ENCODE measurements at regions not wholly inside any gene's neighbourhood (a gene's known extent, or its start where the extent isn't known, plus 50 kb on each side); places are given as distances from the start of the nearest gene placed in this dataset.

DNA sequence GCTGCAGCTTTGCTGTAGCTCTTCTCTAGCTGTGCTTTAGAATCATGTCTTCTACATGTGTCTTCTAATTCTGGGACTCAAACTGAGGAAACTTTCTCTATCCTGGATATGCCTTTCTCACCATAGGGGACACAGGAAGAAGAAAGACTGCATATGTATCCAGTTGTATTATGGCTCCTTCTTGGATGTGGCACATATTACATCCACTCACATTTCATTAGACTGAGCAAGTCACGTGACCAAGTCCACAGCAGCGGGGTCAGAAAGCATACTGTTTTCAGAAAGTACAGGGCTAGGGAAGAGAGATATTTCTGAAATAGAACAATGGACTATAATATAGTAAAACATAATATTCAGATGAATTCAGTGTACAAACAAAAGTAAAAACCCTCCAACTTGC is 187.6 kb upstream of the RIMS1 start:
- no TSS peak for BruUV-seq (replicated peaks)
- no peaks in the 10 kb centered on the region for H3K9me3 ChIP-seq (ENCODE audit: low read length)

GRCh38 chr6:71706523-71706922 is 179.8 kb upstream of the RIMS1 start:
- no peaks in the 10 kb centered on the region for H3K4me1 ChIP-seq (ENCODE audit: insufficient read depth, low read length, poor library complexity, severe bottlenecking)
- H3K79me2 ChIP-seq (ENCODE audit: insufficient read depth, low read depth, low read length), result no peaks in the 10 kb centered on the region
- BruUV-seq (replicated peaks), result no TSS peak
- no peaks in the 10 kb centered on the region for H4K20me1 ChIP-seq (ENCODE audit: insufficient read depth, low read length)
- no peaks in the 10 kb centered on the region for H3K36me3 ChIP-seq (ENCODE audit: insufficient read depth, low read length)
- H3K9me2 ChIP-seq (ENCODE audit: insufficient read depth, low read length), result no peaks in the 10 kb centered on the region
- H3K27ac ChIP-seq (ENCODE audit: low read depth, low read length, poor library complexity, severe bottlenecking), result no peak overlapping the region
- TF ChIP-seq, protein P1, sequence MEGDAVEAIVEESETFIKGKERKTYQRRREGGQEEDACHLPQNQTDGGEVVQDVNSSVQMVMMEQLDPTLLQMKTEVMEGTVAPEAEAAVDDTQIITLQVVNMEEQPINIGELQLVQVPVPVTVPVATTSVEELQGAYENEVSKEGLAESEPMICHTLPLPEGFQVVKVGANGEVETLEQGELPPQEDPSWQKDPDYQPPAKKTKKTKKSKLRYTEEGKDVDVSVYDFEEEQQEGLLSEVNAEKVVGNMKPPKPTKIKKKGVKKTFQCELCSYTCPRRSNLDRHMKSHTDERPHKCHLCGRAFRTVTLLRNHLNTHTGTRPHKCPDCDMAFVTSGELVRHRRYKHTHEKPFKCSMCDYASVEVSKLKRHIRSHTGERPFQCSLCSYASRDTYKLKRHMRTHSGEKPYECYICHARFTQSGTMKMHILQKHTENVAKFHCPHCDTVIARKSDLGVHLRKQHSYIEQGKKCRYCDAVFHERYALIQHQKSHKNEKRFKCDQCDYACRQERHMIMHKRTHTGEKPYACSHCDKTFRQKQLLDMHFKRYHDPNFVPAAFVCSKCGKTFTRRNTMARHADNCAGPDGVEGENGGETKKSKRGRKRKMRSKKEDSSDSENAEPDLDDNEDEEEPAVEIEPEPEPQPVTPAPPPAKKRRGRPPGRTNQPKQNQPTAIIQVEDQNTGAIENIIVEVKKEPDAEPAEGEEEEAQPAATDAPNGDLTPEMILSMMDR (conservative IDR thresholded peaks at IDR 0.05; ENCODE audit: low read length), result no peak
- no peak for TF ChIP-seq EZH2phosphoT487 (IDR thresholded peaks at IDR 0.05; ENCODE audit: borderline replicate concordance, low read depth, low read length)
- H3K4me2 ChIP-seq (ENCODE audit: low read length), result no peak overlapping the region
- POLR2A ChIA-PET, result no interaction called here
- CTCF ChIA-PET (ENCODE audit: unreplicated experiment), result no interaction called here
- H3K9me3 ChIP-seq (ENCODE audit: low read length), result no peaks in the 10 kb centered on the region
- intact Hi-C loops (cut with micrococcal nuclease; ENCODE audit: unreplicated experiment), result no loop called here
- H3K4me3 ChIP-seq (ENCODE audit: low read depth, low read length, poor library complexity, severe bottlenecking), result no peak overlapping the region
- no peak for DNase-seq (ENCODE audit: low spot score)
- 0 out of 2 replicates have a peak overlapping the region, but pooled peaks have one; percentile 45 for H2AFZ ChIP-seq (ENCODE audit: low read length)

More for the DNA sequence above, 187.6 kb upstream of the RIMS1 start:
- DNase-seq (ENCODE audit: low spot score), result no peak
- no peaks in the 10 kb centered on the region for H3K9me2 ChIP-seq (ENCODE audit: insufficient read depth, low read length)
- no peak overlapping the region for H3K27ac ChIP-seq (ENCODE audit: low read depth, low read length, poor library complexity, severe bottlenecking)
- no peaks in the 10 kb centered on the region for H3K4me1 ChIP-seq (ENCODE audit: insufficient read depth, low read length, poor library complexity, severe bottlenecking)
- ChIA-PET POLR2A (no interaction called here), CTCF (ENCODE audit: unreplicated experiment) (no interaction called here)
- no peak overlapping the region for H3K4me3 ChIP-seq (ENCODE audit: low read depth, low read length, poor library complexity, severe bottlenecking)
- H3K36me3 ChIP-seq (ENCODE audit: insufficient read depth, low read length), result no peaks in the 10 kb centered on the region
- H3K4me2 ChIP-seq (ENCODE audit: low read length), result no peak overlapping the region
- no peaks in the 10 kb centered on the region for H4K20me1 ChIP-seq (ENCODE audit: insufficient read depth, low read length)
- H3K79me2 ChIP-seq (ENCODE audit: insufficient read depth, low read depth, low read length), result no peaks in the 10 kb centered on the region
- intact Hi-C loops (cut with micrococcal nuclease; ENCODE audit: unreplicated experiment), result no loop called here
- TF ChIP-seq, protein P1 (conservative IDR thresholded peaks at IDR 0.05; ENCODE audit: low read length), result no peak
- TF ChIP-seq EZH2phosphoT487 (IDR thresholded peaks at IDR 0.05; ENCODE audit: borderline replicate concordance, low read depth, low read length), result no peak
- no peak overlapping the region for H2AFZ ChIP-seq (ENCODE audit: low read length)

- Histone ChIP-seq H3K4me2 (ENCODE audit: low read length) (no peak overlapping the region), H3K79me2 (ENCODE audit: insufficient read depth, low read depth, low read length) (no peaks in the 10 kb centered on the region), H3K9me3 (ENCODE audit: low read length) (no peaks in the 10 kb centered on the region), H4K20me1 (ENCODE audit: insufficient read depth, low read length) (no peaks in the 10 kb centered on the region), H3K36me3 (ENCODE audit: insufficient read depth, low read length) (no peaks in the 10 kb centered on the region), H3K4me3 (ENCODE audit: low read depth, low read length, poor library complexity, severe bottlenecking) (no peak overlapping the region), H3K27ac (ENCODE audit: low read depth, low read length, poor library complexity, severe bottlenecking) (no peak overlapping the region), H2AFZ (ENCODE audit: low read length) (0 out of 2 replicates have a peak overlapping the region, but pooled peaks have one; percentile 45), H3K4me1 (ENCODE audit: insufficient read depth, low read length, poor library complexity, severe bottlenecking) (no peaks in the 10 kb centered on the region), H3K9me2 (ENCODE audit: insufficient read depth, low read length) (no peaks in the 10 kb centered on the region)
- intact Hi-C loops (cut with micrococcal nuclease; ENCODE audit: unreplicated experiment), result no loop called here
- no TSS peak for BruUV-seq (replicated peaks)
- TF ChIP-seq, protein P1 (conservative IDR thresholded peaks at IDR 0.05; ENCODE audit: low read length), result no peak
- no peak for TF ChIP-seq EZH2phosphoT487 (IDR thresholded peaks at IDR 0.05; ENCODE audit: borderline replicate concordance, low read depth, low read length)
- ChIA-PET POLR2A (no interaction called here), CTCF (ENCODE audit: unreplicated experiment) (no interaction called here)
- DNase-seq (ENCODE audit: low spot score), result no peak
Observed at GRCh38 chr6:71707059-71707458, 179.3 kb upstream of the RIMS1 start.
